Stimulated activated naive CD8-positive, alpha-beta T cell treated with anti-CD3 and anti-CD28 coated beads, Interleukin-15, Interleukin-2, amounts not matched to agents 100 U/mL and 50 U/mL, for 24 hours (primary cell): ENCODE measurements at regions not wholly inside any gene's neighbourhood (a gene's known extent, or its start where the extent isn't known, plus 50 kb on each side); places are given as distances from the start of the nearest gene placed in this dataset.

Experiments used
- ATAC-seq: fragments of 150-1000 bp; cut with Tn5 transposase; one replicate; pipeline ENCODE4 v1.10.0; 2021
- DNase-seq: peaks from one replicate; pipeline ENCODE4 v3.0.0; 2021

- ATAC-seq (no peak), DNase-seq (no peak)
Observed at GRCh38 chr18:45228796-45229388, 386.4 kb upstream of the SLC14A2 start.

GRCh38 chr18:45231617-45232016 is 383.7 kb upstream of the SLC14A2 start:
- ATAC-seq (no peak), DNase-seq (no peak)

DNA sequence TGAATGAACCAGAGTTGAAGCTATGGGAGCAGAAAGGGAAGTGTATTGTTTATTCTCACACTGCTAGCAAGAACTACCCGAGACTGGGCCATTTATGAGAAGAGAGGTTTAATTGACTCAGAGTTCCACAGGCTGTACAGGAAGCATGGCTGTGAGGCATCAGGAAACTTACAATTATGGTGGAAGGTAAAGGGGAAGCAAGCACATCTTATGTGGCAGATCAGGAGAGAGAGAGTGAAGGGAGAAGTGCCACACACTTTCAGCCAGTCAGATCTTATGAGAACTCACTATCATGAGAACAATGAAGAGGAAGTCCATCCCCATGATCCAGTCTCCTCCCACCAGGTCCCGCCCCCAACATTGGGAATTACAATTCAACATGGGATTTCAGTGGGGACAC is 383.2 kb upstream of the SLC14A2 start:
- no peak for DNase-seq
- no peak for ATAC-seq

DNA sequence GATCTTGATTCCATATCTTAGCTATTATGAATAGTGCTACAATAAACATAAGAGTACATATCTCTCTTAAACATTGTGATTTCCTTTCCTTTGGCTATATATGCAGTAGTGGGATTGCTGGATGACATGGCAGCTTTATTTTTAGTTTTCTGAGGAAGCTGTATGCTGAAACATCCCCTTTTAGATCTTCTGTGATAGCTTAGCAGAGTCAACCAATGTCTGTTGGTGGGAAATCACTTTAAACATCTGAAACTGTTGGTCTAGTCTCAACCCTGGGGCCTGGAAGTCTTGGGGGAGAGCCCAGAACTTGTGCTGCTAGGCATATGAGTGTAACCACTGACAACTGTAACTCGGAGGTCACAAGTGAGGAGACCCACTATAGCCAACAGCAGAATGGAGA is 378.6 kb upstream of the SLC14A2 start:
- ATAC-seq (no peak), DNase-seq (no peak)

- ATAC-seq (no peak), DNase-seq (no peak)
Observed at GRCh38 chr18:45237343-45238098, 377.8 kb upstream of the SLC14A2 start.

DNA sequence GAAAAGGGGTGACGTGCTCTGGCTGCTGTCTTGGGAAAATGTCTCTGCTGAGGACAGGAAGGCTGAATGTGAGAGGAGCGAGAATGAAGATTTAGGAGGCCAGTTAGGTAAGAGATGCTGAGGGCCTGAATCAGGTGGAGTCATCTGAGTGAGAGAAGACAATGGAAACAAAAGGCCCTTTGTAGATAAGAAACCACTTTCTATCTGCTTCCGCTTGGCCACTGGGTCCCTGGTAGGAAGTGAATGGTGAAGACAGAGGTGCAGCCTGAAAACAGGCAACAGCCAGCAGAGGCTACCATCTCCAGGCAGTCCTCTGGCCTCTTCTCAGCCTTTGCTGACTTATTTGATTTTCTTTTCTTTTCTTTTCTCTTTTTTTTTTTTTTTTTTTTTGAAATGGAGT is 374.0 kb upstream of the SLC14A2 start:
- ATAC-seq (no peak), DNase-seq (no peak)

GRCh38 chr18:45241982-45242565 is 373.2 kb upstream of the SLC14A2 start:
- DNase-seq: no peak
- ATAC-seq: no peak

- DNase-seq (no peak), ATAC-seq (no peak)
Observed at GRCh38 chr18:45243340-45244110, 371.8 kb upstream of the SLC14A2 start.

- DNase-seq (no peak), ATAC-seq (no peak)
Observed at GRCh38 chr18:45245091-45245511, 370.2 kb upstream of the SLC14A2 start.

- ATAC-seq (no peak), DNase-seq (no peak)
Observed at GRCh38 chr18:45248240-45248903, 366.9 kb upstream of the SLC14A2 start.

DNA sequence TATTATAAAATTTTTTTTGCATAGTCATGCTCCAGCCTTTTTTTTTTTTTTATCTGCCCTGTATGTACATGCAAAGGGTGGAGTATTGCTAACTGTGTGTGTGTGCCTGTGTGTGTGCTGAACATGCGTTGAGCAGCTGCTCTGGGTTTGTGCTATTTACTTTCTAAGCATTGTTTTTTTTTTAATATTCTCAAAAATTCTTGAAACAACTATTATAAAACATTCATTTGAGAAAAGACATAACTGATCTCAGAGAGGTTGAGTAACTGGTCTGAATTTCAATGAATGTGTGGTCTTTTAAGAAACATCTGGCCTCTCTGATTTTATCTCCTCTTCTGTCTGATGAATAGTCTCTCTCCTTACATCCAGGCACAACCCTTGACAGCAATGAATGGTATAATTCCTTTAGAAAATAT is 366.0 kb upstream of the SLC14A2 start:
- DNase-seq (no peak), ATAC-seq (no peak)

DNA sequence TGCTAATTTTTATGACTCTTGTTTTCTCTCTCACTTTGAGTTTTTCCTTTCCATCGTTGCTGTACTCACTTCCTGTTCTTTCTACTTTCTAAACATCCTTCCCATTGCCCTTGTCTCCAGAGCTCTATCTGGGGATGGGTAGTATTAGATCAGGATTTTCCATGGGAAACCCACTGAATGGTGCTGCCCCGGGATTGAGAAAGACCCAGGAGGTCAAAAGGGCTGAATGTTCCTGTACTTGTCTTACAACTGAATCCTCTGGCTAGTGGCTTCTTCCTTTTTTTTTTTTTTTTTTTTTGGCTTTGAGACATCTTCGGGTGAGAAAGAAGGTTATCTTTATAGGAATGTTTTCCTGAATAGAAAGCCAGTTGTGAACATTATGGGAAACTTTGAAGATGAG is 364.8 kb upstream of the SLC14A2 start:
- no peak for ATAC-seq
- no peak for DNase-seq

DNA sequence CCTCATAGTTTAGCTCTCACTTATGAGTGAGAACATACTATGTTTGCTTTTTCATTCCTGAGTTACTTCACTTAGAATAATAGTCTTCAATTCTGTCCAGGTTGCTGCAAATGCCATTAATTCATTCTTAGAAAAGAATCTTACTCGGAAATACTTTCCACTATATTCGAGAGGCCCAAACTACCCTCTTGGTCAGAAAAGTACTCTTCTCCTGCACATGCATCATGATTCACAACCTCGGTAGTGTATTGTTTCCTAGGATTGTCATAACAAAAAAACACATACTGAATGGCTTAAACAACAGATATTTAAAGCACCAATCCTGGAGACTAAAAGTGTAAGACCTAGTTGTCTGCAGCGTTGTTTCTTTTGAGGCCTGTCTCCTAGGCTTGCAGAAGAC is 364.0 kb upstream of the SLC14A2 start:
- ATAC-seq (no peak), DNase-seq (no peak)

DNA sequence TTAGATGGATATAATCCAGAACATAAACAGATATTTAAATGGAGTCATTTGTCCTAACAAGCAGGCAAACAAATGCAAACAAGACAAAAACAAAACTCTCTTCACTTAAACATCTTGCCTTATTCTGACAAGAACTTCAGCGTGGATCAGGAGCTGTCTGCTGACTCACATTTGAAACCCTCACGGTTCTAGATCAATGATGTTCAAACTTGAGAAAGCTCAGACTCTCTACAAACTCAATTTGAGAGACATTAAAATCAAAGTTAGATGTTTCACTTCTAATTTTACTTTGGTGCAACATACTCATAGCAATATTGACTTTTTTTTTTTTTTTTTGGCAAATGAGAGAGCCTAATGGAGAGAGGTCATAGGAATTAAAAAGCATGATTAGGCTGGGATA is 362.8 kb upstream of the SLC14A2 start:
- ATAC-seq (no peak), DNase-seq (no peak)

GRCh38 chr18:45253056-45253565 is 362.2 kb upstream of the SLC14A2 start:
- DNase-seq: no peak
- ATAC-seq: no peak

GRCh38 chr18:45253973-45254708 is 361.1 kb upstream of the SLC14A2 start:
- DNase-seq (no peak), ATAC-seq (no peak)

DNA sequence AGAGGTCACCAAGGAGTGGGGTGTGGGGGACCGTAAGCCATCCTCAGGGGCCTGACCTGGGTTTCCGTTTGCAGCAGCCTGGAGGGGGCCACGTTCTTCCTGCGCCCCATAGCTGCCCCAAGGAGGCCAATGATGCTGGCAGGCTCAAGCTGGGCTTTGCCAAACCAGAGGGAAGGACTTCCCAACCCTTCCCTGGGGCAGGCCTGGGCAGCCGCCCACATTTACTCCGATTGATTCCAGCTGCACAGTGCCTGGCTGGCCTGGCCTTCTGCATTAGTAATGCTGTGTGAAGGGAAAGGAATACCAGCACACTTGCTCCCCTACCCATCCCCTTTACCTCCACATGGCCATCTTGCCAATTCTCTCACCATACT is 360.6 kb upstream of the SLC14A2 start:
- DNase-seq: no peak
- ATAC-seq: no peak

- DNase-seq (no peak), ATAC-seq (no peak)
Observed at GRCh38 chr18:45255197-45255890, 359.9 kb upstream of the SLC14A2 start.

DNA sequence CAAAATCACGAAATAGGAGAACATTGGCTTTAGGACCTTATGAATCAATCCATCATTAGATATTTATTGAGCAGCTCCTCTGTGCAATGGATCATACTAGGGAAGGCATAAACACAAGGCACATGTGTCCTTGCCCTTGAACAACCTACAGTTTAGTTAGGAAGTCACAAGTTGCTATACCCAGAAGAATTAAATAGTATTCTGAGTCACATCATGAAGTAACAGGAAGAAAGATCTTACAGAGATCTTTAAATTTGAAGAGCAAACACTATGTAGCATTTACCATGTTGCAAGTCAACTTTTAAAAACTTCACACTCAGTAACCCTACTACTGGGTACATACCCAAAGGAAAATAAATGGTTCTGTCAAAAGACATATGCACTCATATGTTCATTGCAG is 355.2 kb upstream of the SLC14A2 start:
- ATAC-seq (no peak), DNase-seq (no peak)

DNA sequence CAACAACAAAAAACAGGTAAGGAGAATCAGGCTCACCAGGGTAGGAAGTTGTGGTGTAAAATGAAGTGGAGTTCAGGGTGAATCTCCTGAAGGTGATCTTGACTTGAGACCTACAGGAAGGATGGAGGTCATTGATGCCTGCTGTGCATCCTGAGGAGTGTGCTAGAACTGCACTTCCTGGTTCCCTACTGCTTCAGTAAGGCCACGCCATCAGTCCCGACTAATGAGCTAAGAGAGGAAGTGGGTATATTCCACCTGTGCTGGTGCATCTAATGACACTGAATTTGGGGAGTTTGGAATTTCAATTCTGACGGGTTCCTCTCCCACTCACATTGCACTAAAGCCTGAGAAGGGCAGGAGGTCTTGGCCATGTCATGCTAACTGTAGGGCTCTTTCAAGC is 349.3 kb upstream of the SLC14A2 start:
- DNase-seq: no peak
- no peak for ATAC-seq

DNA sequence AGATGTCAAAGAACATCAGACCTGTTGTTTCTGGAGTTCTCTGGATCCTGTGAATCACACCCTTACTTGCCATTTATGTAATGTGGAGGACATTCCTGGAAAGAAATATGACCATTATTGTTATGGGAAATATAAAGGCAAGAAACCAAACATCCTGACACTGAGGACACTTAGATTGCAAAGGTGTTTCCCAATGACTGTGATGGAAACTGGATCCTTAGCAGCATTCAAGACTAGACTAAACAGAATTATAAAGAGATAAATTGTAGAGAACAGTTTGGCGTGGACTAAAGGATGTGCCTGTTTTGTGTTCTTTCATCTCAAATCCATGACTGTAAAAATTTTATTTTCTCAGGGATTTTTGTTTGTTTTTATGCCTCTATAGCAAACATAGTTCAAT is 347.7 kb upstream of the SLC14A2 start:
- no peak for ATAC-seq
- no peak for DNase-seq
